Breast epithelium (tissue), 3 donors: ENCODE measurements at regions not wholly inside any gene's neighbourhood (a gene's known extent, or its start where the extent isn't known, plus 50 kb on each side); places are given as distances from the start of the nearest gene placed in this dataset.

ENCODE experiments used
- POLR2A ChIP-seq: fragments of 450-650 bp; IDR thresholded peaks from one replicate; pipeline ENCODE4 v1.6.1; 2016; ENCODE audit warnings: antibody characterized with exemption, mild to moderate bottlenecking, moderate library complexity
- POLR2AphosphoS5 ChIP-seq, 3 donors: sonication (generic); formaldehyde crosslinking; IDR thresholded peaks; one replicate each; pipeline ENCODE4 v1.6.1; 2017; ENCODE audit warnings: antibody characterized with exemption in 3 of 3
- TF ChIP-seq, protein P1 (sequence below), 3 donors: fragments of 450-650 bp; IDR thresholded peaks; one replicate each; pipeline ENCODE4 v1.5.1; 2016 to 2017; ENCODE audit warnings: antibody characterized with exemption in 3 of 3, mild to moderate bottlenecking in 3 of 3, moderate library complexity in 3 of 3

DNA sequence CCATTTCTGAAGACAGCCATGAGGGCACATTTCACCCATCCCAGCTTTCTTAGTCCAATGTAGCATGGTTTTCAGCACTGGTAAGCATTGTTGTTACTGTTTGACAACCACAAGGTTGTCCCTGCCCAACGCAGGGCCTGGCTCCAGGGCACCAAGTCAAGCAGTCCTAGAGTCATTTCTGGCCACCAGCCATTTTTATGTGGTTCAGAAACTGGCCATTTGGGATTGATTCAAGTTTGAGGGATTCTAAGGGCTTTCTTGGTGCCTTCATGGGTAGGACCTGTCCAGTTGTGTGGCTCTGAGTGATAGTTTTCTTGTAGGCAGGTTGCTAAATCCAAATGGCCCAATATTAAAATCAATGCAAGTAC, 535.4 kb upstream of the USP24 start:
- TF ChIP-seq, protein P1, sequence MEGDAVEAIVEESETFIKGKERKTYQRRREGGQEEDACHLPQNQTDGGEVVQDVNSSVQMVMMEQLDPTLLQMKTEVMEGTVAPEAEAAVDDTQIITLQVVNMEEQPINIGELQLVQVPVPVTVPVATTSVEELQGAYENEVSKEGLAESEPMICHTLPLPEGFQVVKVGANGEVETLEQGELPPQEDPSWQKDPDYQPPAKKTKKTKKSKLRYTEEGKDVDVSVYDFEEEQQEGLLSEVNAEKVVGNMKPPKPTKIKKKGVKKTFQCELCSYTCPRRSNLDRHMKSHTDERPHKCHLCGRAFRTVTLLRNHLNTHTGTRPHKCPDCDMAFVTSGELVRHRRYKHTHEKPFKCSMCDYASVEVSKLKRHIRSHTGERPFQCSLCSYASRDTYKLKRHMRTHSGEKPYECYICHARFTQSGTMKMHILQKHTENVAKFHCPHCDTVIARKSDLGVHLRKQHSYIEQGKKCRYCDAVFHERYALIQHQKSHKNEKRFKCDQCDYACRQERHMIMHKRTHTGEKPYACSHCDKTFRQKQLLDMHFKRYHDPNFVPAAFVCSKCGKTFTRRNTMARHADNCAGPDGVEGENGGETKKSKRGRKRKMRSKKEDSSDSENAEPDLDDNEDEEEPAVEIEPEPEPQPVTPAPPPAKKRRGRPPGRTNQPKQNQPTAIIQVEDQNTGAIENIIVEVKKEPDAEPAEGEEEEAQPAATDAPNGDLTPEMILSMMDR (IDR thresholded peaks at IDR 0.05), result no peak
- TF ChIP-seq POLR2A, result no peak
- no peak for TF ChIP-seq POLR2AphosphoS5 (IDR thresholded peaks at IDR 0.05)
